GM18520 (cell line): ENCODE measurements at regions not wholly inside any gene's neighbourhood (a gene's known extent, or its start where the extent isn't known, plus 50 kb on each side); places are given as distances from the start of the nearest gene placed in this dataset.

Experiments
- ATAC-seq: cut with Tn5 transposase; IDR thresholded peaks from one replicate; pipeline ENCODE4 v1.9.1; 2021; ENCODE audit not compliant: unreplicated experiment

- no peak for ATAC-seq
These were observed 2556.7 kb upstream of the PCDH20 start for GRCh38 chr13:63972328-63972727.

DNA sequence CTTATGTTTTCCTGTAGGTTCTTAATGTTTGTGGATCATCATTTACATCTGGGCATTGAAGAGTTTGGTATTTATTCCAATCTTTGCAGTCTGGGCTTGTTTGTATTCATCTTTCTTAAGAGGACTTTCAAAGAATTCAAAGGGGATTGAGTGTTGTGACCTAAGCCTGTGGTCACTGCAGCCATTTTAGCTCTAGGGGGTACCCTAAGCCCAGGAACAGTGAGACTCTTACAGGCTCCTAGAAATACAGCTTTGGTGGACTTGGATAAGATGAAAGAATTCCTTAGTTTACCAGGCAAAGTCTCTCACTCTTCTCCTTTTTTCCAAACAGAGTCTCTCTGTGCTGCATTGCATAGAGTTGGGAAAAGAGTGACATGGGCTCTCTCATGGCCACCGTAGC lies 2539.0 kb upstream of the PCDH20 start:
- no peak for ATAC-seq

- no peak for ATAC-seq
These were observed 2532.4 kb upstream of the PCDH20 start for GRCh38 chr13:63948045-63948444.

DNA sequence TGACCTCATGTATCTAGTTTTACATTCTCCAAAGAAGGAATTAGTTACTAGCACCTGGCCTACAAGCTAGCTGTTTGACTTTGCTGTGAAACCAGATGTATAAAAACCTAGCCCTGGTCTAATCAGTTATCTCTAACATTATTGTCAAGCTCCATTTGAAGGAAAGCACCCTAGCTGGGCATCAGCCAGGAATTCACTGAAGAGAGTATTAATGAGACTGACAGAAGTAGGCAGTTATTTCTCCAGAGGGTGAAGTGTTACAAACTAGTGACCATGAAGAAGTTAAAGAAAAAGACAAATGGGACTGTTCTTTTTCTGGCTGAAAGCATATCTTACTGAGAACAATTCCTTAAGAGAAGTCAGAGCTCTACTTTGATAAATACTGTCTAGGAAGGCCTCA lies 2529.3 kb upstream of the PCDH20 start:
- ATAC-seq, result no peak

GRCh38 chr13:63942372-63942771 lies 2526.7 kb upstream of the PCDH20 start:
- ATAC-seq, result no peak

DNA sequence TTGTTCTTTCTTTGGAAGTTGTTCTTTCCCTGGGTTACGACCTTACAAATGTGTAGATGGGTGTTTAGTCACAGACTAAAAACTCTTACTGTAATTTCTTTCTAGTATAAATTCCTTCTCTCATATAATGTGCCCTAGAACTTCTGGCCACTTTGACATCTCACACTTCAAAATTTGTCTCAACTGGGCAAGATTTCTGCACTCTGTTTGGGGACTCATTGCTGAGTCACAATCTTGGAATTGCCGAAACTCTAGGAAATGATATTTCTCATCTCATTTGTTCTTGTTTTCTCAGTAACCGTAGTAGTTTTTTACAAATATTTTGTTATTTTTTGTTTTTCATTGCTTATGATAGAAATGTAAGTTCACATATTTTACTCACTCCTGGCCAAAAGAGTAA lies 2523.2 kb upstream of the PCDH20 start:
- ATAC-seq, result no peak

DNA sequence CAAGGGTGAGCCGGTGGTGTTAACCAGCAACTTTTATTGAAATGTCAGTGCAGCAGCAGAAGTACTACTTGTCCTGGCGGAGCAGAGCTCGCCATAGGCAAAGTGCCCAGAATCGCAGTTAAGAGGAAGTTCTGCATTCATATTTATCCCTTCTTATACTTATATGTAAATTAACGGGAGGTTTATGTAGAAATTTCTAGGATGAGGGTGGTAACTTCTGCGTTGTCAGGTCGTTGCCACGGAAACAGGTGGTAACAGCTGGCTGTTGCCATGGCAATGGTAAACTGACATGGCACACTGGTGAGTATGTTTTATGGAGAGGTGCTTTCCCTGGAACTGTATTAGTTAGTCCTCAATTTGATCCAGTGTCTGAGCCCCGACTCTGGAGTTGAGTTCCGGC lies 2494.9 kb upstream of the PCDH20 start:
- ATAC-seq, result no peak

DNA sequence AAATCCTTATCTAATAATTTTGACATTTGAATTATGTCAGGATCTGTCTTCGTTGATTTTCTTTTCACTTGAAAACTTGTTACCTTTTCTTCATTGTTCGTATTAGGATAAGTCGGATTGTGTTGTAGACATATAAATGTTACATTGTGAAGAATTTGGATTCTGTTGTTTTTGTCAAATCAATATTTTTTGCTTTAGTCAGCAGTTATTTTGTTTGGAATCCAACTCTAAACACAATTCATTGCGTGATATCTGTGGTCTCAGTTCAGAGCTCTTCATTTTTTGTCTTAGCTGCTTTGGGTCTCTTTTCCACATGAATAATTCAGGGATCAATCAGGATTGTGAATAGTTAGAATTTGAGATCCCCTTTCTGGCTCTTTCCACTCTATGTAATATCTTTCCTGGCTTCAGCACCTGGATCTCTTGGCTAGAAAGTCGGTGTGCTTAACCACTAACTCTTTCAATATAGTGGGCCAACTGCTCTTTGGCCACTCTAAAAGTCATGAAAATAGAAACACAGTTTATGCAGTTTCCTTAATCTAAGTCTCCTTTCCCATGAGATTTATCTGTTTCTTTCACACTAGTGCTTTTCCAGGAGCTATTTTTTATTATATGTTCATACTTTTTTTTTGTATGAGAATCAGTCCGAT lies 2494.2 kb upstream of the PCDH20 start:
- ATAC-seq, result no peak

DNA sequence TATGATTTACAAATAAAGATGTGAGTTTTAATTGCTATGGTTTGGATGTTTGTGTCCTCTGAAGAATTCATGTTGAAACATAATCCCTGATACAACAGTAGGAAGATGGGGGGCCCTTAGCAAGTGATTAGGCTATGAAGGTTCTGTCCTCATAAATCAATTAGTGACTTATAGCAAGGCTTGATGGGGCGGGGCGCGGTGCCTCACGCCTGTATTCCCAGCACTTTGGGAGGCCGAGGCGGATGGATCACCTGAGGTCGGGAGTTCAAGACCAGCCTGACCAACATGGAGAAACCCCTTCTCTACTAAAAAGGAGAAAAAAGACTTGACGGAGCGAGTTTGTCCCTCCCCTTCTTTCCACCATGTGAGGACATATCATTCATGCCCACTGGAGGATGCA lies 2486.5 kb upstream of the PCDH20 start:
- no peak for ATAC-seq

GRCh38 chr13:63901630-63902029 lies 2486.0 kb upstream of the PCDH20 start:
- no peak for ATAC-seq

GRCh38 chr13:63900406-63900805 lies 2484.8 kb upstream of the PCDH20 start:
- ATAC-seq, result no peak

- no peak for ATAC-seq
These were observed 2480.7 kb upstream of the PCDH20 start for GRCh38 chr13:63896321-63896720.

GRCh38 chr13:63882052-63882451 lies 2466.4 kb upstream of the PCDH20 start:
- no peak for ATAC-seq

DNA sequence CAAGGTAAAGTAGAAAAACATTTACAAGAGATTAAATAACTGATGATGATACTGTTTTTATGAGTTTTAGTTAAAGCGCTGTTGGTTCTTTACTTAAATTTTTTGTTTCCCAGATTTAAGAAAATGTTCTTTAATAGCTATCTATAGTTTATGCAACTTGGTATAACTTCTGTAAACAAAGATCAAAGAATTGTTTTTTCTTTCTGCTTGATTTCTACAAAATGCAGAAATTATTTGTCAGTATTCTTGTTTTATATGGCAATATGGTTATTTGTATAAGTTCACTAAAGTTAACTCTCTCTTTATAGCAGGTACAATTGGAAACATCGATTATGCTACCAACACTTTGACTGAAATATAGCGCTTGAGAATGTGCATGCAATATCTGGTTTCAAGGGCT lies 2465.1 kb upstream of the PCDH20 start:
- ATAC-seq, result no peak

- no peak for ATAC-seq
These were observed 2458.3 kb upstream of the PCDH20 start for GRCh38 chr13:63873936-63874335.

- no peak for ATAC-seq
These were observed 2448.7 kb upstream of the PCDH20 start for GRCh38 chr13:63864171-63864902.

- no peak for ATAC-seq
These were observed 2439.9 kb upstream of the PCDH20 start for GRCh38 chr13:63855457-63856118.

- ATAC-seq, result no peak
These were observed 2438.2 kb upstream of the PCDH20 start for GRCh38 chr13:63853816-63854215.

GRCh38 chr13:63851526-63851925 lies 2435.9 kb upstream of the PCDH20 start:
- no peak for ATAC-seq

- no peak for ATAC-seq
These were observed 2428.4 kb upstream of the PCDH20 start for GRCh38 chr13:63843766-63844699.

DNA sequence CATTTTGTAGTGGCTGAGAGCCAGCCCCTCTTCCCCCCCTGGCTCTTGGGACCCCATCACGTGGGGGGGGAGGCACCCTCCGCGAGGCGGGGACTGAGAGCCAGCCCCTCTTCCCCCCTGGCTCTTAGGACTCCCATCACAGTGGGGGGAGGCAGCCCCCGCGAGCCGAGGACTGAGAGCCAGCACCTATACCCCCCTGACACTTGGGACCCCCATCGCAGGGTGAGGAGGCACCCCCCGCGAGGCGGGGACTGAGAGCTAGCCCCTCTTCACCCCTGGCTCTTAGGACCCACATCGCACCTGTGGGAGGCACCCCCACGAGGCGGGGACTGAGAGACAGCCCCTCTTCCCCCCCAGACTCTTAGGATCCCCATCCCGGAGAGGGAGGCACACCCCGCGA lies 2426.5 kb upstream of the PCDH20 start:
- ATAC-seq, result no peak
